Left lung (tissue), 4 donors: ENCODE measurements at regions not wholly inside any gene's neighbourhood (a gene's known extent, or its start where the extent isn't known, plus 50 kb on each side); places are given as distances from the start of the nearest gene placed in this dataset.
A peak's percentile ranks its signal among the peaks of the same experiment; 100 is the strongest.

Experiments
- ATAC-seq: fragments of 200-7000 bp; cut with Tn5 transposase; one replicate; pipeline ENCODE4 v1.9.1; 2020; ENCODE audit warnings: moderate library complexity
- DNase-seq, 4 donors: peaks; one replicate each; pipeline ENCODE4 v3.0.0-alpha.2; 2013 to 2020
- H3K27ac ChIP-seq, 2 donors: fragments of 200-600 bp; sonication (generic) in 1 of 2; one replicate each; pipeline versions ENCODE4 v1.5.0 to v1.8.0; 2020 to 2021
- H3K27me3 ChIP-seq, 2 donors: fragments of 200-600 bp; sonication (generic) in 1 of 2; one replicate each; pipeline versions ENCODE4 v1.5.0 to v1.8.0; 2020 to 2021
- H3K36me3 ChIP-seq, 2 donors: fragments of 200-600 bp; sonication (generic) in 1 of 2; one replicate each; pipeline versions ENCODE4 v1.5.0 to v1.8.0; 2020 to 2021
- H3K4me1 ChIP-seq, 2 donors: fragments of 200-600 bp; one replicate each; pipeline ENCODE4 v1.8.0; 2021
- H3K4me3 ChIP-seq, 2 donors: fragments of 200-600 bp; sonication (generic) in 1 of 2; one replicate each; pipeline versions ENCODE4 v1.5.0 to v1.8.0; 2020 to 2021; ENCODE audit warnings: mild to moderate bottlenecking in 1 of 2
- H3K9me3 ChIP-seq, 2 donors: fragments of 200-600 bp; sonication (generic) in 1 of 2; one replicate each; pipeline versions ENCODE4 v1.5.0 to v1.8.0; 2020 to 2021
- CTCF ChIP-seq, 2 donors: fragments of 200-600 bp; sonication (generic) in 1 of 2; IDR thresholded peaks; one replicate each; pipeline versions ENCODE4 v1.5.0 to v1.8.0; 2021; ENCODE audit warnings: antibody characterized with exemption in 2 of 2
- intact Hi-C, 2 donors: fragments of 100-400 bp; cut with DNase I; formaldehyde crosslinking; loops; one replicate each; pipeline versions ENCODE4 v1.11.2 to v1.14.2; 2022
- donor health status: DM: no; HTN: yes; CAD: no.
- donor health status: DM: no; HTN: no; CAD: no.

- no peak for TF ChIP-seq CTCF (IDR thresholded peaks at IDR 0.05)
- no peaks in the 10 kb centered on the region for H3K27me3 ChIP-seq
- H3K4me1 ChIP-seq = no peaks in the 10 kb centered on the region
- H3K9me3 ChIP-seq = peaks cover 0 to under 1% of the 10 kb centered on the region in 2 donors
- intact Hi-C loops = no loop called here
- DNase-seq (peak in 1 of 4 donors; percentile 37), ATAC-seq (no peak)
- H3K27ac ChIP-seq = no peak overlapping the region
- H3K4me3 ChIP-seq = no peak overlapping the region
- no peaks in the 10 kb centered on the region for H3K36me3 ChIP-seq
Measured at GRCh38 chr9:119477197-119477596, 108.0 kb upstream of the BRINP1 start.

GRCh38 chr9:119458068-119458467, 88.8 kb upstream of the BRINP1 start:
- intact Hi-C loops = no loop called here
- ATAC-seq = no peak

GRCh38 chr9:119453980-119454379, 84.7 kb upstream of the BRINP1 start:
- intact Hi-C loops = no loop called here
- Histone ChIP-seq H3K27me3 (no peaks in the 10 kb centered on the region), H3K9me3 (peaks cover 0 to 4% of the 10 kb centered on the region in 2 donors), H3K4me1 (no peaks in the 10 kb centered on the region), H3K27ac (no peak overlapping the region), H3K4me3 (no peak overlapping the region), H3K36me3 (no peaks in the 10 kb centered on the region)
- DNase-seq (no peak), ATAC-seq (no peak)
- no peak for TF ChIP-seq CTCF (IDR thresholded peaks at IDR 0.05)

More at GRCh38 chr9:119458068-119458467, 88.8 kb upstream of the BRINP1 start:
- DNase-seq = no peak
- no peak for TF ChIP-seq CTCF (IDR thresholded peaks at IDR 0.05)
- no peak overlapping the region for H3K27ac ChIP-seq
- H3K4me3 ChIP-seq = no peak overlapping the region
- no peaks in the 10 kb centered on the region for H3K27me3 ChIP-seq
- no peaks in the 10 kb centered on the region for H3K4me1 ChIP-seq
- H3K9me3 ChIP-seq = no peaks in the 10 kb centered on the region
- H3K36me3 ChIP-seq = no peaks in the 10 kb centered on the region

GRCh38 chr9:119453490-119453911, 84.3 kb upstream of the BRINP1 start:
- intact Hi-C loops = no loop called here
- DNase-seq (no peak), ATAC-seq (no peak)
- H3K9me3 ChIP-seq = peaks cover 0 to 4% of the 10 kb centered on the region in 2 donors
- H3K4me3 ChIP-seq = no peak overlapping the region
- no peak for TF ChIP-seq CTCF (IDR thresholded peaks at IDR 0.05)
- H3K27me3 ChIP-seq = no peaks in the 10 kb centered on the region
- H3K36me3 ChIP-seq = no peaks in the 10 kb centered on the region
- no peaks in the 10 kb centered on the region for H3K4me1 ChIP-seq
- no peak overlapping the region for H3K27ac ChIP-seq

- H3K36me3 ChIP-seq = no peaks in the 10 kb centered on the region
- peaks cover 0 to 4% of the 10 kb centered on the region in 2 donors for H3K9me3 ChIP-seq
- H3K27ac ChIP-seq = no peak overlapping the region
- H3K4me3 ChIP-seq = no peak overlapping the region
- H3K27me3 ChIP-seq = no peaks in the 10 kb centered on the region
- no peaks in the 10 kb centered on the region for H3K4me1 ChIP-seq
- no peak for TF ChIP-seq CTCF (IDR thresholded peaks at IDR 0.05)
- no peak for ATAC-seq
- intact Hi-C loops = no loop called here
- DNase-seq = no peak
Measured at GRCh38 chr9:119451426-119451825, 82.2 kb upstream of the BRINP1 start.
